KMS-11 (cell line): ENCODE measurements at regions not wholly inside any gene's neighbourhood (a gene's known extent, or its start where the extent isn't known, plus 50 kb on each side); places are given as distances from the start of the nearest gene placed in this dataset.
"Not testable (repeated sequence)": the region's sequence is repeated elsewhere in the genome, so short reads cannot be mapped to it uniquely, and the experiment has no call there.

Source experiments
- H2AFZ ChIP-seq: fragments of 200-600 bp; sonication (generic); 2 replicates; pipeline ENCODE4 v1.6.1; 2016; ENCODE audit warnings: antibody characterized with exemption, mixed run types, low read depth
- H3K27ac ChIP-seq: fragments of 200-600 bp; sonication (generic); 2 replicates; pipeline ENCODE4 v1.6.1; 2016; ENCODE audit warnings: mild to moderate bottlenecking, mixed run types
- H3K27me3 ChIP-seq: fragments of 200-600 bp; sonication (generic); 2 replicates; pipeline ENCODE4 v1.6.1; 2017; ENCODE audit warnings: mild to moderate bottlenecking, low read depth, mixed run types, moderate library complexity; ENCODE audit not compliant: insufficient read depth
- H3K36me3 ChIP-seq: fragments of 200-600 bp; sonication (generic); 2 replicates; pipeline ENCODE4 v1.6.1; 2017; ENCODE audit warnings: mild to moderate bottlenecking, mixed run types; ENCODE audit not compliant: insufficient read depth
- H3K4me1 ChIP-seq: fragments of 200-600 bp; sonication (generic); 2 replicates; pipeline ENCODE4 v1.6.1; 2016; ENCODE audit warnings: mild to moderate bottlenecking, low read depth, mixed run types; ENCODE audit not compliant: poor library complexity, severe bottlenecking
- H3K4me2 ChIP-seq: fragments of 200-600 bp; sonication (generic); 2 replicates; pipeline ENCODE4 v1.7.0; 2016; ENCODE audit warnings: mild to moderate bottlenecking, mixed run types
- H3K4me3 ChIP-seq: fragments of 200-600 bp; sonication (generic); IDR thresholded peaks from 2 replicates; pipeline ENCODE4 v1.6.1; 2017; ENCODE audit warnings: low read depth, low read length, mixed read lengths; ENCODE audit not compliant: insufficient read depth
- H3K79me2 ChIP-seq: fragments of 200-600 bp; sonication (generic); 2 replicates; pipeline ENCODE4 v1.6.1; 2016; ENCODE audit warnings: low read depth, mixed run types; ENCODE audit not compliant: insufficient read depth
- H3K9ac ChIP-seq: fragments of 200-600 bp; sonication (generic); 2 replicates; pipeline ENCODE4 v1.6.1; 2016; ENCODE audit warnings: mild to moderate bottlenecking, mixed run types
- H4K20me1 ChIP-seq: fragments of 200-600 bp; sonication (generic); 2 replicates; pipeline ENCODE4 v1.6.1; 2016; ENCODE audit warnings: mild to moderate bottlenecking, mixed run types; ENCODE audit not compliant: insufficient read depth
- CTCF ChIP-seq: fragments of 200-600 bp; sonication (generic); conservative IDR thresholded peaks from 2 replicates; pipeline ENCODE4 v1.6.1; 2017; ENCODE audit warnings: low read depth, mild to moderate bottlenecking, antibody characterized with exemption, low read length, moderate library complexity, mixed read lengths

GRCh38 chr4:13922873-13923645 is 295.5 kb upstream of the BOD1L1 start:
- H4K20me1 ChIP-seq: no peaks in the 10 kb centered on the region
- H3K4me3 ChIP-seq: no peak overlapping the region
- no peaks in the 10 kb centered on the region for H3K36me3 ChIP-seq
- H3K4me1 ChIP-seq: peaks cover 52% of the 10 kb centered on the region
- no peaks in the 10 kb centered on the region for H3K27me3 ChIP-seq
- H3K79me2 ChIP-seq: no peaks in the 10 kb centered on the region
- TF ChIP-seq CTCF: no peak
- peak overlapping the region; percentile 66 for H2AFZ ChIP-seq
- H3K27ac ChIP-seq: peak overlapping the region; percentile 76
- peak overlapping the region; percentile 47; the same call in 1 of the 2 replicates for H3K9ac ChIP-seq
- peak overlapping the region; percentile 89 for H3K4me2 ChIP-seq

GRCh38 chr4:13924900-13925299 is 297.4 kb upstream of the BOD1L1 start:
- H3K36me3 ChIP-seq, H3K27ac ChIP-seq, H3K4me3 ChIP-seq, H3K79me2 ChIP-seq, H4K20me1 ChIP-seq, H2AFZ ChIP-seq, H3K27me3 ChIP-seq, H3K4me2 ChIP-seq, H3K9ac ChIP-seq: not testable (repeated sequence)
- H3K4me1 ChIP-seq: peaks cover 48% of the 10 kb centered on the region

- H3K4me2 ChIP-seq: no peak overlapping the region
- no peak overlapping the region for H3K27ac ChIP-seq
- H3K36me3 ChIP-seq: no peaks in the 10 kb centered on the region
- H3K79me2 ChIP-seq: no peaks in the 10 kb centered on the region
- H2AFZ ChIP-seq: no peak overlapping the region
- no peaks in the 10 kb centered on the region for H3K27me3 ChIP-seq
- no peak overlapping the region for H3K4me3 ChIP-seq
- peaks cover 15% of the 10 kb centered on the region for H3K4me1 ChIP-seq
- TF ChIP-seq CTCF: no peak
- no peak overlapping the region for H3K9ac ChIP-seq
- no peaks in the 10 kb centered on the region for H4K20me1 ChIP-seq
Observed at GRCh38 chr4:13928214-13928613, 300.7 kb upstream of the BOD1L1 start.

- no peak for TF ChIP-seq CTCF
- Histone ChIP-seq H3K79me2 (no peaks in the 10 kb centered on the region), H2AFZ (no peak overlapping the region), H3K4me3 (no peak overlapping the region), H3K36me3 (no peaks in the 10 kb centered on the region), H3K27me3 (no peaks in the 10 kb centered on the region), H3K4me1 (no peaks in the 10 kb centered on the region), H3K9ac (no peak overlapping the region), H4K20me1 (no peaks in the 10 kb centered on the region), H3K27ac (no peak overlapping the region), H3K4me2 (no peak overlapping the region)
Observed at GRCh38 chr4:13930155-13930554, 302.6 kb upstream of the BOD1L1 start.

GRCh38 chr4:13933191-13933590 is 305.7 kb upstream of the BOD1L1 start:
- Histone ChIP-seq H3K27ac (no peak overlapping the region), H3K79me2 (no peaks in the 10 kb centered on the region), H2AFZ (no peak overlapping the region)

More at GRCh38 chr4:13933191-13933590, 305.7 kb upstream of the BOD1L1 start:
- Histone ChIP-seq H3K9ac (no peak overlapping the region), H3K4me2 (no peak overlapping the region), H3K27me3 (no peaks in the 10 kb centered on the region), H4K20me1 (no peaks in the 10 kb centered on the region), H3K4me3 (no peak overlapping the region), H3K4me1 (no peaks in the 10 kb centered on the region), H3K36me3 (no peaks in the 10 kb centered on the region)
- no peak for TF ChIP-seq CTCF
